ENCODE measurements at regions not wholly inside any gene's neighbourhood (a gene's known extent, or its start where the extent isn't known, plus 50 kb on each side); places are given as distances from the start of the nearest gene placed in this dataset.

DNA sequence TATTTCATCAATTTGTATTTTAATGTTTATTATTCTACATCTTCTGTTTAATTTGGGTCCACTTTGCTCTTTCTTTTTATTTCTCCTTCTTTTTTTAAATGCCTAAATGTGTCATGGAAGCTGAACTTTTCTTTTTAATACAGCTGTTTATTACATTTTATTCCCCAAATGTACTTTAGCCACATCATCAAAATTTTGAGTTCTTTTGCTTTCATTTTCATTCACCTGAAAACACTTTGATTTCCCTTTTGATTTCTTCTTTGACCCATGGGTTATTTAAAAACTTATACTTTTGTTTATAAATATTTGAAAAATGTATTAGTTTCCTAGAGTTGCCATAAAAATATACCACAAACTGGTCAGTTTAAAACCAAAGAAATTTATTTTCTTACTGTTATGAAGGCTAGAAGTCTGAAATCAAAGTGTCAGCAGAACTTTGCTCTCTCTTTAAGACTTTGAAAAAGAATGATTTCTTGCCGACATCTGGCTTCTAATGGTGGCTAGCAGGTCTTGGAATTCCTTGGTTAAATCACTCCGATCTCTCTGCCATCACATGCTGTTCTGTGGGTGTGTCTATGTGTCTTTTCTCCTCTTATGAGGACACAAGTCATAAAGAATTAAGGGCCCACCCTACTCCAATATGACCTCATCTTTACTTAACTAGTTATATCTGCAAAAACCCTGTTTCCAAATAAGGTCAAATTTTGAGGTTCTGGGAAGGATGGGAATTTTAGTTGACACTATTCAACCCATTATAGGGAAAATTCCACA is 225.5 kb downstream of the ANKRD7 start (continued):
- TF ChIP-seq, protein P1, sequence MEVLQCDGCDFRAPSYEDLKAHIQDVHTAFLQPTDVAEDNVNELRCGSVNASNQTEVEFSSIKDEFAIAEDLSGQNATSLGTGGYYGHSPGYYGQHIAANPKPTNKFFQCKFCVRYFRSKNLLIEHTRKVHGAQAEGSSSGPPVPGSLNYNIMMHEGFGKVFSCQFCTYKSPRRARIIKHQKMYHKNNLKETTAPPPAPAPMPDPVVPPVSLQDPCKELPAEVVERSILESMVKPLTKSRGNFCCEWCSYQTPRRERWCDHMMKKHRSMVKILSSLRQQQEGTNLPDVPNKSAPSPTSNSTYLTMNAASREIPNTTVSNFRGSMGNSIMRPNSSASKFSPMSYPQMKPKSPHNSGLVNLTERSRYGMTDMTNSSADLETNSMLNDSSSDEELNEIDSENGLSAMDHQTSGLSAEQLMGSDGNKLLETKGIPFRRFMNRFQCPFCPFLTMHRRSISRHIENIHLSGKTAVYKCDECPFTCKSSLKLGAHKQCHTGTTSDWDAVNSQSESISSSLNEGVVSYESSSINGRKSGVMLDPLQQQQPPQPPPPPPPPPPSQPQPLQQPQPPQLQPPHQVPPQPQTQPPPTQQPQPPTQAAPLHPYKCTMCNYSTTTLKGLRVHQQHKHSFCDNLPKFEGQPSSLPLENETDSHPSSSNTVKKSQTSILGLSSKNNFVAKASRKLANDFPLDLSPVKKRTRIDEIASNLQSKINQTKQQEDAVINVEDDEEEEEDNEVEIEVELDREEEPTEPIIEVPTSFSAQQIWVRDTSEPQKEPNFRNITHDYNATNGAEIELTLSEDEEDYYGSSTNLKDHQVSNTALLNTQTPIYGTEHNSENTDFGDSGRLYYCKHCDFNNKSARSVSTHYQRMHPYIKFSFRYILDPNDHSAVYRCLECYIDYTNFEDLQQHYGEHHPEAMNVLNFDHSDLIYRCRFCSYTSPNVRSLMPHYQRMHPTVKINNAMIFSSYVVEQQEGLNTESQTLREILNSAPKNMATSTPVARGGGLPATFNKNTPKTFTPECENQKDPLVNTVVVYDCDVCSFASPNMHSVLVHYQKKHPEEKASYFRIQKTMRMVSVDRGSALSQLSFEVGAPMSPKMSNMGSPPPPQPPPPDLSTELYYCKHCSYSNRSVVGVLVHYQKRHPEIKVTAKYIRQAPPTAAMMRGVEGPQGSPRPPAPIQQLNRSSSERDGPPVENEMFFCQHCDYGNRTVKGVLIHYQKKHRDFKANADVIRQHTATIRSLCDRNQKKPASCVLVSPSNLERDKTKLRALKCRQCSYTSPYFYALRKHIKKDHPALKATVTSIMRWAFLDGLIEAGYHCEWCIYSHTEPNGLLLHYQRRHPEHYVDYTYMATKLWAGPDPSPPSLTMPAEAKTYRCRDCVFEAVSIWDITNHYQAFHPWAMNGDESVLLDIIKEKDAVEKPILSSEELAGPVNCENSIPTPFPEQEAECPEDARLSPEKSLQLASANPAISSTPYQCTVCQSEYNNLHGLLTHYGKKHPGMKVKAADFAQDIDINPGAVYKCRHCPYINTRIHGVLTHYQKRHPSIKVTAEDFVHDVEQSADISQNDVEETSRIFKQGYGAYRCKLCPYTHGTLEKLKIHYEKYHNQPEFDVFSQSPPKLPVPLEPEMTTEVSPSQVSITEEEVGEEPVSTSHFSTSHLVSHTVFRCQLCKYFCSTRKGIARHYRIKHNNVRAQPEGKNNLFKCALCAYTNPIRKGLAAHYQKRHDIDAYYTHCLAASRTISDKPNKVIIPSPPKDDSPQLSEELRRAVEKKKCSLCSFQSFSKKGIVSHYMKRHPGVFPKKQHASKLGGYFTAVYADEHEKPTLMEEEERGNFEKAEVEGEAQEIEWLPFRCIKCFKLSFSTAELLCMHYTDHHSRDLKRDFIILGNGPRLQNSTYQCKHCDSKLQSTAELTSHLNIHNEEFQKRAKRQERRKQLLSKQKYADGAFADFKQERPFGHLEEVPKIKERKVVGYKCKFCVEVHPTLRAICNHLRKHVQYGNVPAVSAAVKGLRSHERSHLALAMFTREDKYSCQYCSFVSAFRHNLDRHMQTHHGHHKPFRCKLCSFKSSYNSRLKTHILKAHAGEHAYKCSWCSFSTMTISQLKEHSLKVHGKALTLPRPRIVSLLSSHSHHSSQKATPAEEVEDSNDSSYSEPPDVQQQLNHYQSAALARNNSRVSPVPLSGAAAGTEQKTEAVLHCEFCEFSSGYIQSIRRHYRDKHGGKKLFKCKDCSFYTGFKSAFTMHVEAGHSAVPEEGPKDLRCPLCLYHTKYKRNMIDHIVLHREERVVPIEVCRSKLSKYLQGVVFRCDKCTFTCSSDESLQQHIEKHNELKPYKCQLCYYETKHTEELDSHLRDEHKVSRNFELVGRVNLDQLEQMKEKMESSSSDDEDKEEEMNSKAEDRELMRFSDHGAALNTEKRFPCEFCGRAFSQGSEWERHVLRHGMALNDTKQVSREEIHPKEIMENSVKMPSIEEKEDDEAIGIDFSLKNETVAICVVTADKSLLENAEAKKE (CRISPR knock-in tag; IDR thresholded peaks at IDR 0.05) = no peak
- TF ChIP-seq CREB1 (CRISPR knock-in tag; IDR thresholded peaks at IDR 0.05; ENCODE audit: low read depth) = no peak
- no peak for TF ChIP-seq JUNB (IDR thresholded peaks at IDR 0.05; ENCODE audit: unreplicated experiment)
- TF ChIP-seq ZNF114 (CRISPR knock-in tag; IDR thresholded peaks at IDR 0.05) = no peak
- TF ChIP-seq POLR2AphosphoS5 (IDR thresholded peaks at IDR 0.05; ENCODE audit: low read depth) = no peak
- TF ChIP-seq, protein P2, sequence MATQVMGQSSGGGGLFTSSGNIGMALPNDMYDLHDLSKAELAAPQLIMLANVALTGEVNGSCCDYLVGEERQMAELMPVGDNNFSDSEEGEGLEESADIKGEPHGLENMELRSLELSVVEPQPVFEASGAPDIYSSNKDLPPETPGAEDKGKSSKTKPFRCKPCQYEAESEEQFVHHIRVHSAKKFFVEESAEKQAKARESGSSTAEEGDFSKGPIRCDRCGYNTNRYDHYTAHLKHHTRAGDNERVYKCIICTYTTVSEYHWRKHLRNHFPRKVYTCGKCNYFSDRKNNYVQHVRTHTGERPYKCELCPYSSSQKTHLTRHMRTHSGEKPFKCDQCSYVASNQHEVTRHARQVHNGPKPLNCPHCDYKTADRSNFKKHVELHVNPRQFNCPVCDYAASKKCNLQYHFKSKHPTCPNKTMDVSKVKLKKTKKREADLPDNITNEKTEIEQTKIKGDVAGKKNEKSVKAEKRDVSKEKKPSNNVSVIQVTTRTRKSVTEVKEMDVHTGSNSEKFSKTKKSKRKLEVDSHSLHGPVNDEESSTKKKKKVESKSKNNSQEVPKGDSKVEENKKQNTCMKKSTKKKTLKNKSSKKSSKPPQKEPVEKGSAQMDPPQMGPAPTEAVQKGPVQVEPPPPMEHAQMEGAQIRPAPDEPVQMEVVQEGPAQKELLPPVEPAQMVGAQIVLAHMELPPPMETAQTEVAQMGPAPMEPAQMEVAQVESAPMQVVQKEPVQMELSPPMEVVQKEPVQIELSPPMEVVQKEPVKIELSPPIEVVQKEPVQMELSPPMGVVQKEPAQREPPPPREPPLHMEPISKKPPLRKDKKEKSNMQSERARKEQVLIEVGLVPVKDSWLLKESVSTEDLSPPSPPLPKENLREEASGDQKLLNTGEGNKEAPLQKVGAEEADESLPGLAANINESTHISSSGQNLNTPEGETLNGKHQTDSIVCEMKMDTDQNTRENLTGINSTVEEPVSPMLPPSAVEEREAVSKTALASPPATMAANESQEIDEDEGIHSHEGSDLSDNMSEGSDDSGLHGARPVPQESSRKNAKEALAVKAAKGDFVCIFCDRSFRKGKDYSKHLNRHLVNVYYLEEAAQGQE (IDR thresholded peaks at IDR 0.05; ENCODE audit: unreplicated experiment) = no peak
- TF ChIP-seq NANOG (IDR thresholded peaks at IDR 0.05; ENCODE audit: borderline replicate concordance) = no peak
- TF ChIP-seq STAT1 (IDR thresholded peaks at IDR 0.05; ENCODE audit: unreplicated experiment) = no peak
- no peak for TF ChIP-seq ETS1 (IDR thresholded peaks at IDR 0.05)

Measured in GM23338 (cell line).